AG04450 (cell line): ENCODE measurements at regions not wholly inside any gene's neighbourhood (a gene's known extent, or its start where the extent isn't known, plus 50 kb on each side); places are given as distances from the start of the nearest gene placed in this dataset.

Source experiments
- CTCF ChIA-PET: fragments of 300-600, 350-600 bp; formaldehyde crosslinking; extraction: SDS; loops from one replicate; lab custom pipeline; 2022; ENCODE audit warnings: antibody characterized with exemption, inconsistent platforms; lab: Charles Lee
- POLR2A ChIA-PET: fragments of 350-600 bp; formaldehyde crosslinking; extraction: SDS; loops from one replicate; lab custom pipeline; 2021; ENCODE audit warnings: antibody characterized with exemption, inconsistent platforms; lab: Yijun Ruan, JAX
- DNase-seq: peaks from one replicate; pipeline ENCODE4 v3.0.0-alpha.2; 2011; ENCODE audit warnings: low read depth, low spot score
- H3K27ac ChIP-seq: one replicate; pipeline ENCODE4 v1.5.1; 2012; ENCODE audit warnings: low read depth, low read length, control low read depth
- H3K27me3 ChIP-seq: one replicate; pipeline ENCODE4 v1.6.0; 2012; ENCODE audit warnings: low read length; ENCODE audit not compliant: control insufficient read depth, insufficient read depth
- H3K4me3 ChIP-seq: 2 replicates; pipeline ENCODE4 v1.5.1; 2011; ENCODE audit warnings: mild to moderate bottlenecking, low read depth, low read length, control low read depth
- H3K9me3 ChIP-seq: 2 replicates; pipeline ENCODE4 v1.5.1; 2012; ENCODE audit warnings: low read length; ENCODE audit not compliant: control insufficient read depth, insufficient read depth
- CTCF ChIP-seq: IDR thresholded peaks from 2 replicates; pipeline ENCODE4 v1.5.1; 2011; ENCODE audit warnings: low read depth, low read length, control low read depth, inconsistent platforms

- Histone ChIP-seq H3K9me3 (no peaks in the 10 kb centered on the region), H3K27ac (no peak overlapping the region), H3K27me3 (no peaks in the 10 kb centered on the region), H3K4me3 (no peak overlapping the region)
- no peak for TF ChIP-seq CTCF
- ChIA-PET CTCF (no interaction called here), POLR2A (no interaction called here)
- no peak for DNase-seq
Measured at GRCh38 chr15:36506733-36507356, 72.6 kb upstream of the CDIN1 start.

- CTCF ChIA-PET, result no interaction called here
Measured at GRCh38 chr15:36507458-36507857, 72.0 kb upstream of the CDIN1 start.

GRCh38 chr15:36511594-36511993 lies 67.8 kb upstream of the CDIN1 start:
- DNase-seq, result no peak
- TF ChIP-seq CTCF, result no peak
- Histone ChIP-seq H3K27ac (no peak overlapping the region), H3K27me3 (no peaks in the 10 kb centered on the region), H3K4me3 (no peak overlapping the region), H3K9me3 (no peaks in the 10 kb centered on the region)
- ChIA-PET POLR2A (no interaction called here), CTCF (interaction anchor here (2.4 kb wide), 1 partner anchor 10 kb away, joined by 14 read pairs; no protein-coding TSS in a partner anchor)

More at GRCh38 chr15:36507458-36507857, 72.0 kb upstream of the CDIN1 start:
- POLR2A ChIA-PET, result no interaction called here
- H3K4me3 ChIP-seq, result no peak overlapping the region
- H3K27me3 ChIP-seq, result no peaks in the 10 kb centered on the region
- no peak for TF ChIP-seq CTCF
- no peak for DNase-seq
- no peaks in the 10 kb centered on the region for H3K9me3 ChIP-seq
- H3K27ac ChIP-seq, result no peak overlapping the region

DNA sequence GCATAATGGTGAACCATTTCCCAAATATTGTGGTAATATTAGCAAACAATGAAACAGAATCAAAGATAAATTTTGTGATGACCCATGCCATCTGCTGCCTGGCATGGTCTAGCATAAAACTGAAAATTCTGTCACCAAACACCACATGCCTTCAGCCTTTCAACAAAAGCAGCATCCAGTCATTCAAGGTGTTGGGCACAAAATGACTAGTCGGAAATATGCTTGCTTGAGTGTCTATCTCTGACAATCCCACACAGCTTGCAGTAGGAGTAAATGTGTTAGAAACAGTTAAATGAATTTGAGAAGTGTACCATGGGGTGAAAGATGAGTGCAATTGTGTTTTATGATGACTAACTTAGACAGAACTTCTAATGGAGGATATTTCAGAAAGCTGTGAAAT lies 61.7 kb upstream of the CDIN1 start:
- ChIA-PET CTCF (no interaction called here), POLR2A (no interaction called here)
- Histone ChIP-seq H3K27me3 (no peaks in the 10 kb centered on the region), H3K9me3 (no peaks in the 10 kb centered on the region), H3K27ac (no peak overlapping the region), H3K4me3 (no peak overlapping the region)
- no peak for DNase-seq
- TF ChIP-seq CTCF, result no peak

DNA sequence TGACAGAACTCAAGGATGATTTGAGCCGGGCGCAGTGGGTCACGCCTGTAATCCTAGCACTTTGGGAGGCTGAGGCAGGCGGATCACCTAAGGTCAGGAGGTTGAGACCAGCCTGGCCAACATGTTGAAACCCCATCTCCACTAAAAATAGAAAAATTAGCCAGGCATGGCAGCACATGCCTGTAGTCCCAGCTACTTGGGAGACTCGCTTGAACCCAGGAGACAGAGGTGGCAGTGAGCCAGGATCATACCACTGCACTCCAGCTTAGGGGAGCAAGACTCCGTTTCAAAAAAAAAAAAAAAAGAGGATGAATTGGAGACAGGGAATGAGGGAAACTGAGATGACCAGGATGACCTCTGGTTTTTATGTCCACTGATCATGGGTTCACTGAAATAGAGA lies 60.4 kb upstream of the CDIN1 start:
- no peak for DNase-seq
- TF ChIP-seq CTCF, result no peak
- ChIA-PET POLR2A (no interaction called here), CTCF (no interaction called here)
- Histone ChIP-seq H3K27ac (no peak overlapping the region), H3K9me3 (no peaks in the 10 kb centered on the region), H3K4me3 (no peak overlapping the region), H3K27me3 (no peaks in the 10 kb centered on the region)
